AG09309 (cell line): ENCODE measurements at regions not wholly inside any gene's neighbourhood (a gene's known extent, or its start where the extent isn't known, plus 50 kb on each side); places are given as distances from the start of the nearest gene placed in this dataset.

ENCODE experiments used
- DNase-seq: peaks from one replicate; pipeline ENCODE4 v3.0.0-alpha.2; 2010; ENCODE audit warnings: low read depth
- H3K4me3 ChIP-seq: 2 replicates; pipeline ENCODE4 v1.5.1; 2011; ENCODE audit warnings: mild to moderate bottlenecking, low read depth, low read length, moderate library complexity; ENCODE audit not compliant: control insufficient read depth
- TF ChIP-seq, protein P1 (sequence below): IDR thresholded peaks from 2 replicates; pipeline ENCODE4 v1.5.1; 2011; ENCODE audit warnings: mild to moderate bottlenecking, low read depth, low read length, inconsistent platforms; ENCODE audit not compliant: insufficient read depth, control insufficient read depth; ENCODE audit errors: missing control alignments

DNA sequence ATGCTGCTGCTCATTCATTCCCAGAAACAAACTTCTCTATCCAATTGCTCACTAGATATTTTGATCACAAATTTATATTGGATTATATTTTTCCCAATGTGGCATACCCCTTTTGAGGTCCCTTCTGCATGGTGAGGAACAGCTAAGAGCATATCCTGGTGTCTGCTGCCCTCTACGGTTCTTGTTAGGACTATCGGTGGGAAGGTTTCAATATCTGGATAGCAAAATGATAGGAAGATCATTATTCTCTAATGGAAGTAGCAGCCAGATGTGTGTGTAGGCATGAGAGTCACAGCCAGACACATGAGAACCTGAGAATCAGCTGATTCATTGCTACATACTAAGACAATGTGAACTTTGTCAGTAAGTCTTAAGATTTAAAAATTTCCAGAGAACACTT lies 1422.4 kb upstream of the MIR17HG start:
- TF ChIP-seq, protein P1, sequence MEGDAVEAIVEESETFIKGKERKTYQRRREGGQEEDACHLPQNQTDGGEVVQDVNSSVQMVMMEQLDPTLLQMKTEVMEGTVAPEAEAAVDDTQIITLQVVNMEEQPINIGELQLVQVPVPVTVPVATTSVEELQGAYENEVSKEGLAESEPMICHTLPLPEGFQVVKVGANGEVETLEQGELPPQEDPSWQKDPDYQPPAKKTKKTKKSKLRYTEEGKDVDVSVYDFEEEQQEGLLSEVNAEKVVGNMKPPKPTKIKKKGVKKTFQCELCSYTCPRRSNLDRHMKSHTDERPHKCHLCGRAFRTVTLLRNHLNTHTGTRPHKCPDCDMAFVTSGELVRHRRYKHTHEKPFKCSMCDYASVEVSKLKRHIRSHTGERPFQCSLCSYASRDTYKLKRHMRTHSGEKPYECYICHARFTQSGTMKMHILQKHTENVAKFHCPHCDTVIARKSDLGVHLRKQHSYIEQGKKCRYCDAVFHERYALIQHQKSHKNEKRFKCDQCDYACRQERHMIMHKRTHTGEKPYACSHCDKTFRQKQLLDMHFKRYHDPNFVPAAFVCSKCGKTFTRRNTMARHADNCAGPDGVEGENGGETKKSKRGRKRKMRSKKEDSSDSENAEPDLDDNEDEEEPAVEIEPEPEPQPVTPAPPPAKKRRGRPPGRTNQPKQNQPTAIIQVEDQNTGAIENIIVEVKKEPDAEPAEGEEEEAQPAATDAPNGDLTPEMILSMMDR, result no peak
- H3K4me3 ChIP-seq, result no peak overlapping the region
- no peak for DNase-seq

DNA sequence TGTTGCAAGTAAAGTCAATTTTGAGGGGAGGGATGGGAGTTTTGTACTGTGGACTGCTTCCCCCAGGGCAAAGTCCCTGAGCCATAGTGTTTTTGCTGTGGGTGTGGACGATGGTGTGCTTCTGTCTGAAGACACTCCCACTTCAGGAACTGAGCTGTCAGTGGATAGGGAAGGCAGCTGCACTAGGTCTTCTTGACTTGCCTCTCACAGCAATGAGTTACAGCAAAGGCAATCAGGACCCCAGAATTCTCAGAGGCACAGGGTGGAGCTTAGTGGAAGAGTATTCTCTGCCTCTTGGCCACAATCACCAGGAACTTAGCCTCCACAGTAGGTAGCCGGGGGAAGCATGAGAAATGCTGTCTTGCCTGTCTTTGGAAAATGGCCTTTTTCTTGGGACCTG lies 1416.6 kb upstream of the MIR17HG start:
- TF ChIP-seq, protein P1, result no peak
- no peak overlapping the region for H3K4me3 ChIP-seq
- DNase-seq, result no peak

DNA sequence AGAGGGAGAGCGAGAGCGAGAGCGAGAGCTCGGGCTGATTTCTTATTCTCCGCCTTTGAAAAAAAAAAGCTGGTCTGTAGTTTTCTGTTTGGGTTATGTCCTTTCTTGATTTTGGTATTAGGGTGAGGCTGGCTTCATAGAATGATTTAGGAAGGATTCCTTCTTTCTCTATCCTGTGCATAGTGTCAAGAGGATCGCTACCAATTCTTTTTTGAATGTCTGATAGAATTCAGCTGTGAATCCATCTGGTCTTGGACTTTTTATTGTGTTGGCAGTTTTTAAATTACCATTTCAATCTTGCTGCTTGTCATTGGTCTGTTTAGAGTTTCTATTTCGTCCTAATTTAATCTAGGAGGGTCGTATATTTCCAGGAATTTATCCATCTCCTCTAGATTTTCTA lies 1414.6 kb upstream of the MIR17HG start:
- no peak for DNase-seq

DNA sequence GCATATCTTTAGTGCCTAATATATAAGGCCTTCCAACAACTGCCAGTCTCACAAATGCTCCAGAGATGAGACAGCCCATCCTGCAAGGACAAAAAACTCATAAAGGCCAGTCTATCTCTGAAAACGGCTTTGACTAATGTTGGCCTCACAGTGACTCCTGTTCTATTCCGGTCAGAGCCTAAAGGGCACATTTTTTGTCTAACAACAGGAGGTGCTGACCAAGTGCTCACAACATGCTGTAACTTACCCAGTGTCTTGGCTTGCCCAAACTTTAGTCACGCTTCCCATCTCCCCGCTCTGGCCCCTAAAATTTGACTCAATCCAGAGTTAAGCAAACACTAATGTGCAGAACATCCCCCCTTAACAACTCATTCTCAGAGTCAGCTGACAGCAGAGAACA lies 1411.2 kb upstream of the MIR17HG start:
- no peak for DNase-seq
- no peak overlapping the region for H3K4me3 ChIP-seq
- TF ChIP-seq, protein P1, result no peak

More for the DNA sequence above, 1414.6 kb upstream of the MIR17HG start:
- TF ChIP-seq, protein P1, result no peak
- no peak overlapping the region for H3K4me3 ChIP-seq

DNA sequence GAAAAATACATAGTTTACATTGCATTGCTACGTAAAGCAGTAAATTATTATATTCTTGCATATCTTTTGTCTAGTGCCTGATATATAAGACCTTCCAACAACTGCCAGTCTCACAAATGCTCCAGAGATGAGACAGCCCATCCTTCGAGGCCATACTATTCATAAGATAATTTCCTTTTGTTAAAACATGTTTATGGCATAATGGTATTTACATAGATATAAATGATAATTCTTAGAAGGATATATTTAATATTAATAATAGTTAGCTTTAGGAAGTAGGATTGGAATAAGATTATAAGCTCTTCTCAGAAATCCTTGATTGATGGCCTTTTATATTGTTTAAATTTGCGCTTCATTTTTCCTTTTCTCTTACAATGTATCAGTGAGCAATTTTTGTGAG lies 1410.1 kb upstream of the MIR17HG start:
- H3K4me3 ChIP-seq, result no peak overlapping the region
- DNase-seq, result no peak
- TF ChIP-seq, protein P1, result no peak

DNA sequence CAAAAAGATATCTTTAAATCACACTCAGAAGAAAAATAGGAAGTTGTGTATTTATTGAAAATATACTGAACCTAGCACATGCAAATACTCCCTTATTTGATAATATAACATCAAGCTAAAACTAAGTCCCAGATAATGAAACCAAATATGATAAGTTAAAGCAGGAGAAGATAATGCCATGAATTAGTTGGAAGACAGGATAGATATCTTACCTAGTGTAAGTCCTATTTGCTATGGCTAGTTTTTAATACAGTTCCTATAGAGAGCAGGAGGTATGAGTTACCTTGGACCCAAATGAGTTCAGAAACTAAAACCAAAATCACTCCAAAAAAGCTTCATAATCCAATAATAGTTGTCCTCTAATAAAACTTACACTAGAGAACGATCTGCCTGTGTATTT lies 1407.1 kb upstream of the MIR17HG start:
- DNase-seq, result no peak
- TF ChIP-seq, protein P1, result no peak
- H3K4me3 ChIP-seq, result no peak overlapping the region

DNA sequence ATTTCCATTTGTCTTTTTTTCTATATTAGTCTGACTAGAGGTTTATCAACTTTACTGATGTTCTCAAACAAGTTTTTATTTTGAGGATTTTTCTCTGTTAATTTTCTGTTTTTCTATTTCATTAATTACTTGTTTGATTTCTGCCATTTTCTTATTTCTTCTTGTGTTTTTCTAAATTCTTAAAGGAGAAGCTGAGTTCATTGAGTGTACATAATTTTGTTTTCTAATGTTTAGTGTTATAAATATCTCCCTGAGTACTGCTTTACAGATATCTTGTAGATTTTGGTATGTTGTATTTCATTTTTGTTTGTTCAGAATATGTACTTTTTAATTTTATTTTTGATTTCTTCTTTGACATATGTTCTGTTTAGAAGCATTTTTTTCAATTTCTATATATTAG lies 1404.3 kb upstream of the MIR17HG start:
- H3K4me3 ChIP-seq, result no peak overlapping the region
- TF ChIP-seq, protein P1, result no peak
- no peak for DNase-seq
